Nephron progenitor cell (in vitro differentiated cells): ENCODE measurements at regions not wholly inside any gene's neighbourhood (a gene's known extent, or its start where the extent isn't known, plus 50 kb on each side); places are given as distances from the start of the nearest gene placed in this dataset.

Experiments
- DNase-seq: peaks from one replicate; pipeline ENCODE4 v3.0.0; 2021
- H3K27ac Mint-ChIP-seq: 2 replicates; pipeline ENCODE4 v1.8.0; 2021; ENCODE audit warnings: mild to moderate bottlenecking, moderate library complexity, mixed read lengths
- H3K27me3 Mint-ChIP-seq: 2 replicates; pipeline ENCODE4 v1.8.0; 2021; ENCODE audit warnings: mild to moderate bottlenecking, low read depth, mixed read lengths; ENCODE audit not compliant: poor library complexity
- H3K36me3 Mint-ChIP-seq: 2 replicates; pipeline ENCODE4 v1.8.0; 2021; ENCODE audit warnings: low read depth, mixed read lengths
- H3K4me1 Mint-ChIP-seq: 2 replicates; pipeline ENCODE4 v1.8.0; 2021; ENCODE audit warnings: mixed read lengths
- H3K4me3 Mint-ChIP-seq: 2 replicates; pipeline ENCODE4 v1.8.0; 2021; ENCODE audit warnings: mild to moderate bottlenecking, moderate library complexity, mixed read lengths
- H3K9me3 Mint-ChIP-seq: 2 replicates; pipeline ENCODE4 v1.8.0; 2021; ENCODE audit warnings: mild to moderate bottlenecking, moderate library complexity, mixed read lengths
- CTCF ChIP-seq: fragments of 200-600 bp; sonication (generic); IDR thresholded peaks from 2 replicates; pipeline ENCODE4 v1.5.0; 2021; ENCODE audit warnings: antibody characterized with exemption

- H3K4me1 Mint-ChIP-seq: no peaks in the 10 kb centered on the region
- no peak overlapping the region for H3K4me3 Mint-ChIP-seq
- H3K9me3 Mint-ChIP-seq: no peaks in the 10 kb centered on the region
- no peak for DNase-seq
- peaks cover 6% of the 10 kb centered on the region for H3K27me3 Mint-ChIP-seq
- H3K36me3 Mint-ChIP-seq: no peaks in the 10 kb centered on the region
- no peak for TF ChIP-seq CTCF
- no peak overlapping the region for H3K27ac Mint-ChIP-seq
These were observed 287.0 kb upstream of the DAB2 start for GRCh38 chr5:39711821-39712220.

- H3K36me3 Mint-ChIP-seq: no peaks in the 10 kb centered on the region
- no peaks in the 10 kb centered on the region for H3K27me3 Mint-ChIP-seq
- H3K4me1 Mint-ChIP-seq: peaks cover 6% of the 10 kb centered on the region
- TF ChIP-seq CTCF: no peak
- H3K4me3 Mint-ChIP-seq: no peak overlapping the region
- H3K27ac Mint-ChIP-seq: no peak overlapping the region
- DNase-seq: no peak
- no peaks in the 10 kb centered on the region for H3K9me3 Mint-ChIP-seq
These were observed 284.3 kb upstream of the DAB2 start for GRCh38 chr5:39709032-39709431.

- TF ChIP-seq CTCF: no peak
- no peak for DNase-seq
- no peaks in the 10 kb centered on the region for H3K36me3 Mint-ChIP-seq
- H3K4me1 Mint-ChIP-seq: peaks cover 6% of the 10 kb centered on the region
- H3K9me3 Mint-ChIP-seq: no peaks in the 10 kb centered on the region
- no peak overlapping the region for H3K27ac Mint-ChIP-seq
- H3K4me3 Mint-ChIP-seq: no peak overlapping the region
- H3K27me3 Mint-ChIP-seq: no peaks in the 10 kb centered on the region
These were observed 278.1 kb upstream of the DAB2 start for GRCh38 chr5:39702928-39703327.

- no peaks in the 10 kb centered on the region for H3K36me3 Mint-ChIP-seq
- H3K27me3 Mint-ChIP-seq: no peaks in the 10 kb centered on the region
- H3K4me1 Mint-ChIP-seq: peaks cover 6% of the 10 kb centered on the region
- H3K4me3 Mint-ChIP-seq: no peak overlapping the region
- H3K9me3 Mint-ChIP-seq: no peaks in the 10 kb centered on the region
- no peak overlapping the region for H3K27ac Mint-ChIP-seq
- no peak for DNase-seq
- no peak for TF ChIP-seq CTCF
These were observed 275.7 kb upstream of the DAB2 start for GRCh38 chr5:39700523-39700922.

GRCh38 chr5:39698838-39699560, 274.2 kb upstream of the DAB2 start:
- Mint-ChIP-seq H3K4me1 (no peaks in the 10 kb centered on the region), H3K27ac (no peak overlapping the region), H3K27me3 (no peaks in the 10 kb centered on the region), H3K36me3 (no peaks in the 10 kb centered on the region), H3K9me3 (no peaks in the 10 kb centered on the region), H3K4me3 (no peak overlapping the region)
- DNase-seq: no peak
- no peak for TF ChIP-seq CTCF

GRCh38 chr5:39697881-39698280, 273.1 kb upstream of the DAB2 start:
- Mint-ChIP-seq H3K27ac (no peak overlapping the region), H3K4me1 (no peaks in the 10 kb centered on the region), H3K36me3 (no peaks in the 10 kb centered on the region), H3K27me3 (no peaks in the 10 kb centered on the region), H3K9me3 (no peaks in the 10 kb centered on the region), H3K4me3 (no peak overlapping the region)
- TF ChIP-seq CTCF: no peak
- DNase-seq: no peak
